SK-N-MC (cell line): ENCODE measurements at regions not wholly inside any gene's neighbourhood (a gene's known extent, or its start where the extent isn't known, plus 50 kb on each side); places are given as distances from the start of the nearest gene placed in this dataset.

Experiments
- DNase-seq: peaks from one replicate; pipeline ENCODE4 v3.0.0-alpha.2; 2011; ENCODE audit warnings: low read depth, low spot score
- H3K27ac ChIP-seq: fragments of 200-600 bp; sonication (generic); 2 replicates; pipeline ENCODE4 v1.5.1; 2016; ENCODE audit warnings: mixed run types
- H3K36me3 ChIP-seq: fragments of 200-600 bp; sonication (generic); 2 replicates; pipeline ENCODE4 v1.6.1; 2017; ENCODE audit warnings: antibody characterized with exemption, low read length, mixed read lengths; ENCODE audit not compliant: insufficient read depth
- H3K4me3 ChIP-seq: fragments of 200-600 bp; sonication (generic); 2 replicates; pipeline ENCODE4 v1.5.1; 2016
- H3K9ac ChIP-seq: fragments of 200-600 bp; sonication (generic); 2 replicates; pipeline ENCODE4 v1.8.0; 2017; ENCODE audit warnings: mixed run types, mixed read lengths; ENCODE audit not compliant: insufficient read length
- H3K9me3 ChIP-seq: fragments of 200-600 bp; sonication (generic); 2 replicates; pipeline ENCODE4 v1.6.1; 2017; ENCODE audit warnings: low read depth, mild to moderate bottlenecking, antibody characterized with exemption, low read length, moderate library complexity, mixed read lengths
- EZH2 ChIP-seq: fragments of 200-600 bp; sonication (generic); IDR thresholded peaks from one replicate; pipeline ENCODE4 v1.6.1; 2017; ENCODE audit warnings: antibody characterized with exemption
- FOXP2 ChIP-seq: optimal IDR thresholded peaks from 2 replicates; pipeline ENCODE3; 2011; ENCODE audit warnings: mild to moderate bottlenecking, moderate library complexity; ENCODE audit not compliant: insufficient read depth; ENCODE audit errors: extremely low read length, control extremely low read depth
- POLR2AphosphoS5 ChIP-seq: IDR thresholded peaks from 2 replicates; pipeline ENCODE4 v1.6.1; 2012; ENCODE audit warnings: mild to moderate bottlenecking, low read depth, low read length, borderline replicate concordance

DNA sequence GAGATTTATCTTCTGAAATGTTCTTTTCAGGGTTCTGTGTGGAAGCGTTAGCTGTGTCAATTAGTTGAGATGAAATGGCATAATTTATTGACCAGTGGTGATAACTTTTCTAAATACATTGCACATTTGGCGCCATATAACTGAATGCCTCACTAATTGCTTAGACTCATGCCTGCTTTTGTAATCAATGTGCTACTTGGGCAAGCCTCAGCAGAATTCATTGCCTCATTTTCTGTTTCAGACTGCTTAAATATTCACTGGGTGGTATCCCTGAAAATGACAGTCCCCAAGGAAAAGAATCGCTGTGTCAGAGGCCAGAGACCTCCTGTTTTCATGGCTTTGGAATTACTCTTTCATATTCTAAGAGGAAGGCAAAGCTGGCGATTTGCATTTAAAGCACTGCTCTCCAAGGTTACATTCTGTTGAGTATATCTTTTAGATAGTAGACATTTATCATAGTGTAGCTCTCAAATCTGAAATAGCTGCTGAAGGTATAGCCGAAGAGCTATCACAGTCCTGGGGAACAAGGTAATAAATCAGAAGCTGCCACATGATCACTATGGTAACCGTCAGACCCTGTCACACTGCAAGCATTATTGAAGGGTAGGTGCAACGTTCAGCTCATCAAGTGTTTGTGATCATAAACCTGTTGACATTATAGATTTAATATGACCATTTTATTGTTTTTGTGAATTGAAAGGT is 297.3 kb upstream of the E2F7 start:
- H3K27ac ChIP-seq: no peak overlapping the region
- no peaks in the 10 kb centered on the region for H3K36me3 ChIP-seq
- no peak overlapping the region for H3K9ac ChIP-seq
- no peaks in the 10 kb centered on the region for H3K9me3 ChIP-seq
- TF ChIP-seq FOXP2: no peak
- TF ChIP-seq POLR2AphosphoS5: no peak
- no peak for TF ChIP-seq EZH2
- no peak overlapping the region for H3K4me3 ChIP-seq
- DNase-seq: no peak

DNA sequence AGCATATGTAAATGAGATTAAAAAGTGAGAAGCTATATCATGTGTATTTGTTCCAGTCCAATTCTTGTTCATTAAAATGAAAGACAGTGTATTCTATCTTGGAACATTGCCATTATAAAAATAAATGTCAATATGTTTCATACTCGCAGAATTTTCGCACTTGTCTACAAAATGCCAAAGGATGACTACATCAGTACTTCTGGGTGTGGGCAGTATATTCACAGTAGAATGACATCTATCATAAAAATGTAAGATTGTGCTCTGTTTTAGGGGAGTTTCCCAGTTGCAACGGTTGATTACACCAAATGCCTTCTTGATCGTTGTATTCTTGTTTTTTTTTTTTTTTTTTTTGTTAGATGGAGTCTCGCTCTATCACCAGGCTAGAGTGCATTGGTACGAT is 292.3 kb upstream of the E2F7 start:
- H3K9ac ChIP-seq: no peak overlapping the region
- TF ChIP-seq POLR2AphosphoS5 (no peak), EZH2 (no peak), FOXP2 (no peak)
- no peaks in the 10 kb centered on the region for H3K36me3 ChIP-seq
- H3K4me3 ChIP-seq: no peak overlapping the region
- DNase-seq: no peak
- H3K27ac ChIP-seq: no peak overlapping the region
- H3K9me3 ChIP-seq: no peaks in the 10 kb centered on the region

DNA sequence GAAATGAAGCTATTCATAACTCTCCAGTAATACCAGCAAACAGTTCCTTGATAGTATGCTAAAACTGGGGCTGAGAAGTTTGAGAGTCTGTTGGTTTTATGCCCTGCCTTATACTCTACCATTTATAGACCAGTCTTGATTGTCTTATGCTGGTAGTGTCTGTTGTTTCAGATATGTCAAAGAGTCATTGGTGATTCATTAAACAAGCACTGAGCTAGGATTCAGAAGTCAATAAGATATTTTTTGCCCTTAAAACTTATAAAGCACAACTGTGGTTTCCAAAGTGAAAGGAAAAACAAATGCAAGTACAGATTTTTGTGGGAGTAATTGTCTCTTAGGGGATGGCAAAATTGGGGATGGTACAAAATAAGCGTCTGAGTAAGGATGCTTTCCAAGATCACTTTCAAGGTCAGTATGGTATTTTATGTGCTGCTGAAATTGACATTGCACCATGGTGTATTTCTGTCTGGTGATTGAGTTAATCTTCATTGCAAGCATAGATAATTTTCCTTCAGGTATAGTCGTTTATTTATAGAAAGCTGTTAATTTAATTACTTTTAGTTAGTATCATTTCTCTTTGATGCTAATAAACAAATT is 289.5 kb upstream of the E2F7 start:
- no peak for DNase-seq
- H3K4me3 ChIP-seq: no peak overlapping the region
- no peak overlapping the region for H3K27ac ChIP-seq
- H3K36me3 ChIP-seq: no peaks in the 10 kb centered on the region
- H3K9me3 ChIP-seq: no peaks in the 10 kb centered on the region
- TF ChIP-seq POLR2AphosphoS5 (no peak), FOXP2 (no peak), EZH2 (no peak)
- no peak overlapping the region for H3K9ac ChIP-seq

DNA sequence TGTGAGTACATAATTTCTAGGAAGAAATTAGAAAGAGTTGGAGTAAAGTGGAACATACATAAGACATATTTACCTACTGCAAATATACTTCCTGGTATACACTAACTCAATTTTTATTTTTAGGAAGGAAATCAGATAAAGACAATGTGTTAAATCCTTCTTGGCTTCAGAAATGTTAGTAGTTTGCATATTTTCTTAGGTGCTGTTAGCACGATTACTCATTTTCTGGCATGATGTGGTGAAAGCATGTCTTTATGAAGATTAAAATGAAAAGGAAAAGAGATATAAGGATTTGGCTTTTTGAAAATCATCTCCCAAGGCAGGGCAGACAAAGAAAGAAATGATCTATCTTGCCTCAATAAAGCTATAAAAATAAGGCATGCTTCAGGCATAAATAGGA is 287.6 kb upstream of the E2F7 start:
- DNase-seq: no peak
- no peaks in the 10 kb centered on the region for H3K36me3 ChIP-seq
- H3K9me3 ChIP-seq: no peaks in the 10 kb centered on the region
- no peak overlapping the region for H3K27ac ChIP-seq
- no peak overlapping the region for H3K4me3 ChIP-seq
- TF ChIP-seq POLR2AphosphoS5 (no peak), EZH2 (no peak), FOXP2 (no peak)
- no peak overlapping the region for H3K9ac ChIP-seq

DNA sequence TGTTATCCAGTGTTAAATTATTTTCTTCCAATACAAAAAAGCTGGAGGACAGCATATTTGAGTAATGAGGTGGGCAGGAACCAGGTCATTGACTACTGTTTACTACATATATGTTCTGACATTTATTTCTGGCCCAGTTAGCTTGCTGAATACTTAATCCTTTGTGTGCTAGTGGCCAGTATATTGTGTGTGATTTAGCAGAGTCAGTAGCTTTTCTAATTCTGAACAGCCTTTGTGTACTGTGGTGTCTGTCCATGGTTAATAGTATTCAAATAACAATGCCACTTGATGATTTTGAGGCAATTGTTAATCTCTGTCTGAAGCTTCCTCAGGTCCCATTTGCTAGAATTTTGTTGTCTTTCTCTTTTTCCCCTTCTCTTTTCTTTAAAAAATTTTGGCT is 286.5 kb upstream of the E2F7 start:
- Histone ChIP-seq H3K36me3 (no peaks in the 10 kb centered on the region), H3K4me3 (no peak overlapping the region), H3K9ac (no peak overlapping the region), H3K27ac (no peak overlapping the region), H3K9me3 (no peaks in the 10 kb centered on the region)
- no peak for DNase-seq
- TF ChIP-seq EZH2 (no peak), POLR2AphosphoS5 (no peak), FOXP2 (no peak)

DNA sequence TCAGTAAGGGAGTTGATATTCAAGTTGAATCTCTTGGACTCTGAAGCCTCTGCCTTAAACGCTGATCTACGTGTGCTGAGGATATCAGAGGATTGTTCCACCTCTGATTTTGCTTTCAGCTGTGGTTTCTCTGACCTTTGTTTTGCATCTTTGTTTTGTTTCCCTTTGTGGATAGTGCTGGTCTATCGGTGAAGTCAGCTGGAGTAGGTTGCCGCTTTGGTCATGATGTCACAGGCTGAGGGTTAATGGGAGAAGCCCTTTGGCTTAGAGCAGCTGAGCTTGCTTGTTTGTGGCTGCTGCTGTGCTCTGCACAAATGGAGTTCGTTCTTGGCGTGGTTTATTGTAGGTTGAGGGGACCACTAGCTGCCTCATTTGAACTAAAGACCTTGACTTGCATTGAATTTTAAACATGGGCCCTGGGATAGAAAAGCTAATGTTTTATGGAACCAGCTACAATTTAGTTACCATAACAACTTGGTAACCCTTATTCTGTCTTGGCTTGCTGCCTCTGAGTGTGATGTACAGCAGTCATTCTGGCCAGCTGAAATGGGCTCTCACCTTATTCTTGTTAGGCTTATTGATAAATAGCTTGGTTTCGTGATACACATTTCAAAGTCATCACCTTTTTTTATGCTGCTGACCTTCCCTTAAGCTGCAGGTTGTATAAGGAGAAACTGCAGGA is 284.5 kb upstream of the E2F7 start:
- H3K9ac ChIP-seq: no peak overlapping the region
- no peak overlapping the region for H3K27ac ChIP-seq
- TF ChIP-seq FOXP2 (no peak), POLR2AphosphoS5 (no peak), EZH2 (no peak)
- H3K36me3 ChIP-seq: no peaks in the 10 kb centered on the region
- DNase-seq: no peak
- no peaks in the 10 kb centered on the region for H3K9me3 ChIP-seq
- H3K4me3 ChIP-seq: no peak overlapping the region

DNA sequence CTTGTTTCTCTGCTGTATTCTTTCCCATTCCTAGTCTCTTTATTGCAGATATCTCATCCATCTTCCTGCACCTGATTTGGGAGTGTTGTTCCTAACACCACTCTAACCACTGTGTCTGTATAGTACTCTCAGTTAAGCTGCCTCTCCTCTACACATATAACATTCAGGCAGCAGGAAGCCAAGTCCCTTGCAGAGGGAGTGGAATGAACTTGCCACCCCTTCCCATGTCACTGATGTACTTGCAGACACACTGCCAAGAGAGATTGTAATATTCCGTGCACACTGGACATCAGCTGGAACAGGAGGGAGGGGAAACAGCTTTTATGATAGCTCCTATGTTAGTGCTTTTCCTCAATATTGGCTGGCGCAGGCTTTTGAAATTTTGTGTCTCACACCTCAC is 281.6 kb upstream of the E2F7 start:
- no peak for TF ChIP-seq POLR2AphosphoS5
- H3K9ac ChIP-seq: no peak overlapping the region
- no peak overlapping the region for H3K27ac ChIP-seq
- H3K9me3 ChIP-seq: no peaks in the 10 kb centered on the region
- no peaks in the 10 kb centered on the region for H3K36me3 ChIP-seq
- no peak overlapping the region for H3K4me3 ChIP-seq
- no peak for DNase-seq

DNA sequence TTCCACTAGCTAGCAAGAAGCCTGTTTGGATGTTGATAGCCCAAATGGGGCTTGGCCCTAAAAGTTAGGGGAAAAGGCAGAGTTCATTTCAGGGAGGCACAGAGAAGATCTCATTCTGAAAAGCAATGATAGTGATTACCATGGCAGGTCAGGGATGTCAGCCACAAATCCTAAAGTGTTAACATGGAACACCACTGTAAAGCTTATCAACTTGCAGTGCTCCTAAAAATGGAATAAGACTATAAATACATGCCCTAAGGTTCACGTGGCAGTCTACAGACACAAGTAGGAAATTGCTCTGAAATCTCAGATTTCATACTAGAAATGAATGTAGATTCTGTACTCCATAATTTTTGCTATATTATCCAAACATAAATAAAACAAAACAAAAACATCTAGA is 280.0 kb upstream of the E2F7 start:
- no peak for TF ChIP-seq EZH2
- TF ChIP-seq FOXP2: no peak
- TF ChIP-seq POLR2AphosphoS5: no peak
- H3K36me3 ChIP-seq: no peaks in the 10 kb centered on the region
- H3K27ac ChIP-seq: no peak overlapping the region
- no peak for DNase-seq
- no peak overlapping the region for H3K9ac ChIP-seq
- no peak overlapping the region for H3K4me3 ChIP-seq
- H3K9me3 ChIP-seq: no peaks in the 10 kb centered on the region

DNA sequence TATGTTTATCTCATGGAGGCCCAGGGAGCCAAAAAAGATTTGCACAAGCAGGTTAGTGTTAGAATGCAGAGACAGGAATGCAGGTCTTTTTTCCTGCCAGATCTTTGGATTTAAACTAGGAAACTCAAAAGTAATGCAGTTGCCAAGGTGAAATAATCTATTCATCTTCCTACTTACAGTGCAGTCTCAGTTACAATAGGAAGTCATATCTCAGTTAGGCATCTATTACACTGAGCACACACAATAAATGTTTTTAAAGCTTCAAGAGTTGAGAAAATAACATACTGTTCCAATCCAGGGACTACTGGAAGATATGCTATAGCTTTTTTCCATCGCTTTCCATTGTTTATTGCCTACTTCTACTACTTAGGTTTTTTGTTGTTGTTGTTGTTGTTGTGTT is 279.3 kb upstream of the E2F7 start:
- H3K9me3 ChIP-seq: no peaks in the 10 kb centered on the region
- no peak for DNase-seq
- no peaks in the 10 kb centered on the region for H3K36me3 ChIP-seq
- no peak for TF ChIP-seq POLR2AphosphoS5
- no peak for TF ChIP-seq EZH2
- no peak for TF ChIP-seq FOXP2
- H3K27ac ChIP-seq: no peak overlapping the region
- no peak overlapping the region for H3K9ac ChIP-seq
- no peak overlapping the region for H3K4me3 ChIP-seq
